ENCODE measurements at regions not wholly inside any gene's neighbourhood (a gene's known extent, or its start where the extent isn't known, plus 50 kb on each side); places are given as distances from the start of the nearest gene placed in this dataset.

DNA sequence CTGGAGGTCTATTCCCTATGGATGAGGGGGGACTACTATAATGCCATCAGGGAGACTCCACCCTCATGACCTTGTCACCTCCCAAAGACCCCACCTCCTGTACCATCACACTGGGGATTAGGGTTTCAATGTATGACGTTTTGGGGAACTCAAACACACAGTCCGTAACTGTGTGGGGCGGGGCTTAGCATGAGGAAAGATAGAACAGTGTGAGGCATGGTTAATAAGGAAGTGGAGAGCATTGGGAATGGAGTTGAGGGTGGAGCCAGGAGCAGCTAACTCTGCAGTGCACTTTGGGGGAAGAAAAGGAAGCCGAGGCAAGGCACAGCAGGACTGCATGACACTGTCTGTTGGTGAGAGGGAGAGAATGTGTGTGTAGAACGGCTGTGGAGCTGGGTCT lies 90.9 kb upstream of the AGBL1 start:
- TF ChIP-seq, protein P1, sequence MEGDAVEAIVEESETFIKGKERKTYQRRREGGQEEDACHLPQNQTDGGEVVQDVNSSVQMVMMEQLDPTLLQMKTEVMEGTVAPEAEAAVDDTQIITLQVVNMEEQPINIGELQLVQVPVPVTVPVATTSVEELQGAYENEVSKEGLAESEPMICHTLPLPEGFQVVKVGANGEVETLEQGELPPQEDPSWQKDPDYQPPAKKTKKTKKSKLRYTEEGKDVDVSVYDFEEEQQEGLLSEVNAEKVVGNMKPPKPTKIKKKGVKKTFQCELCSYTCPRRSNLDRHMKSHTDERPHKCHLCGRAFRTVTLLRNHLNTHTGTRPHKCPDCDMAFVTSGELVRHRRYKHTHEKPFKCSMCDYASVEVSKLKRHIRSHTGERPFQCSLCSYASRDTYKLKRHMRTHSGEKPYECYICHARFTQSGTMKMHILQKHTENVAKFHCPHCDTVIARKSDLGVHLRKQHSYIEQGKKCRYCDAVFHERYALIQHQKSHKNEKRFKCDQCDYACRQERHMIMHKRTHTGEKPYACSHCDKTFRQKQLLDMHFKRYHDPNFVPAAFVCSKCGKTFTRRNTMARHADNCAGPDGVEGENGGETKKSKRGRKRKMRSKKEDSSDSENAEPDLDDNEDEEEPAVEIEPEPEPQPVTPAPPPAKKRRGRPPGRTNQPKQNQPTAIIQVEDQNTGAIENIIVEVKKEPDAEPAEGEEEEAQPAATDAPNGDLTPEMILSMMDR (IDR thresholded peaks at IDR 0.05) = no peak
- no peak for TF ChIP-seq EZH2 (IDR thresholded peaks at IDR 0.05; ENCODE audit: borderline replicate concordance, insufficient read depth, low read depth, low read length, poor library complexity, severe bottlenecking)

Measured in B cell (primary cell).